NCI-H2081 (cell line): ENCODE measurements at regions not wholly inside any gene's neighbourhood (a gene's known extent, or its start where the extent isn't known, plus 50 kb on each side); places are given as distances from the start of the nearest gene placed in this dataset.

ENCODE experiments used
- DNase-seq, 2 experiments: peaks; one replicate each; lab custom pipeline; 2025; lab: John Stamatoyannopoulos, UW

DNA sequence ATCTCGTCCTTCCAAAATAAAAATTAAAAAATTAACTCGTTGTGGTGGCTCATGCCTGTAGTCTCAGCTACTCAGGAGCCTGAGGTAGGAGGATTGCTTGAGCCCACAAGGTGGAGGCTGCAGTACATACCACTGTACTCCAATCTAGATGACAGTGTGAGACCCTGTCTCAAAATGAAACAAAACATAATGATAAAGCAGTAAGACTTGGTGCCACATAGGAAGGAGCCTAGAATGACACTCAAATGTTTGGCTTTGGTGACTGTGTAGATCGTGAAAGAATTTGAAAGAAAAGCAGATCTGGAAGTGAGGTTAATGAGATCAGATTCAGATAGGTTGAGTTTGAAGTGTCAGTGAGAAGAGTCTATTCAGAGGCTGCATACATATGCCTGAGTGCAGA lies 150.1 kb upstream of the ATP2B1 start:
- no peak for DNase-seq

GRCh38 chr12:89857652-89858274 lies 149.1 kb upstream of the ATP2B1 start:
- no peak for DNase-seq

DNA sequence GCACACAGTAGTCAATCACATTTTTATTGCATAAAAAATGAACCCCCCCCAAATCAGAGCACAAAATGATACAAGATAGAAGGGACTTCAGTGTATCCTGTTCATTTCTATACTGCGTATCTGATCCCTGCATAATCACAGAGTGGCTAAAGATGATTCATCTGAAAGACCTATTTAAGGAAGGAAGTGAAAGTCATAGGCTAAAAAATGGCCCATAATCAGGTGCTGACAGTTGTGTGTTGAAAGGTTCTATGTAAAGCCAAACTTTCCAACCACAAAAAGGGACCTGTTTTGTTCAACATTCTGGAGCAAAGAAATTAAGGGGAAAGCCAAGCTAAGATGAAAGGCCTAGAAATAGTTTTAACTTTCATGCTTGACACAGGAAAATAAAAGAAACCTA lies 147.8 kb upstream of the ATP2B1 start:
- DNase-seq = no peak

DNA sequence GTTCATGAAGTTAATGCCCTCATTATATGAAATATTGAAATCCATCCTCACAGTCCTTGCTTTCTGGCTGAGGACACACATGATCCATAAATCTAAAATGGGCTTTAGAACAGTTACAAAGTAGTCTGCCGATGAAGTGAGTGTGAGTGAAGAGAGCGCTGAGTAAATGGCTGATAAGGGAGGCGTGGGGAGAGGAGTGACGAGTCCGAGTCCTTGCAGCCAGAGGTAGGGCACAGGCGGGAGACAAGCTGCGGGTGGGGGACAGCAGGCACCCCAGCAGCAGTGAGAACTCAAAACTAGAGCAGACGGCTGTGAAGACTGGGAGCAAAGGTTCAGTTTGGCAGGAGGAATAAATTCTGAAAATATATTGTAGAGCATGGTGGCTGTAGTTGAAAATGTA lies 140.1 kb upstream of the ATP2B1 start:
- DNase-seq = no peak

GRCh38 chr12:89846473-89847055 lies 137.9 kb upstream of the ATP2B1 start:
- no peak for DNase-seq

DNA sequence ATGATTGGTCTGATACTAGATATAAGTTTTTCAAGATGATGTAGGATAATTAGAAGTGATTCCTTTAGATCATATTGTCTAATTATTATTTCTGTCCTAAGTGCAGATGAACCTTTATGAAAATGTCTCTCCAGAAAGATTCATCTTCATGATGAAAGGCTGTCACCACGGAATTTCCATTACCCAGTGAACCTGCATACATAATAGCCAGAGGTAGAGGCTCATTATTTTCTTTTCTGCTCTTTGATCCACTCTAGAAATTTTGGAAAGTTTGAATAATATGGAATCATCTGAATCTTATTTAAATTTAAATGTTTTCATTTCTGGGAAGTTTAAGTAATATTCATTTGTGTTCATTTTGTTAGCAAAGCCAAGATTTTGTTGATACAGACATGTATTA lies 137.1 kb upstream of the ATP2B1 start:
- no peak for DNase-seq

- no peak for DNase-seq
Observed at GRCh38 chr12:89845366-89845765, 136.7 kb upstream of the ATP2B1 start.

- no peak for DNase-seq
Observed at GRCh38 chr12:89844539-89844938, 135.9 kb upstream of the ATP2B1 start.

GRCh38 chr12:89840162-89840922 lies 131.7 kb upstream of the ATP2B1 start:
- DNase-seq = no peak

GRCh38 chr12:89839444-89839843 lies 130.8 kb upstream of the ATP2B1 start:
- DNase-seq = no peak

DNA sequence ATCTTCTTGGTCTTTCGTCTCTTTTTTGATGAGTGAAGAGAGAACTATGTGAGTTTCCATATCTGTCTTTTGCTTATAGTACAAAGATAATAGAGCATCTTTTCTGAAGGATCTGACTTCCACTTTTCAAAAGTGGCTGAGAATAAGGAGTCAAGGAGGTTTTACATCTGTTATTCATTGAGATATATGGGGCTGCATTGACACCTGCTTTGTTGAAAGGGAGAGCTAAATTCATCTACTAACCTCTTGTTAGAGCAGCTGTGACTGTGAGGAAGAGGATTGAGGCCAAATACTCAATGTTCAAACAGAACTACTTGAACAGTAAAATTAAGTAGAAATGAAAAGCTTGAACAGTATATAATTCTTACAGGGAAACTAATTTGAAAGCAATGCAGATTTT lies 130.2 kb upstream of the ATP2B1 start:
- no peak for DNase-seq

DNA sequence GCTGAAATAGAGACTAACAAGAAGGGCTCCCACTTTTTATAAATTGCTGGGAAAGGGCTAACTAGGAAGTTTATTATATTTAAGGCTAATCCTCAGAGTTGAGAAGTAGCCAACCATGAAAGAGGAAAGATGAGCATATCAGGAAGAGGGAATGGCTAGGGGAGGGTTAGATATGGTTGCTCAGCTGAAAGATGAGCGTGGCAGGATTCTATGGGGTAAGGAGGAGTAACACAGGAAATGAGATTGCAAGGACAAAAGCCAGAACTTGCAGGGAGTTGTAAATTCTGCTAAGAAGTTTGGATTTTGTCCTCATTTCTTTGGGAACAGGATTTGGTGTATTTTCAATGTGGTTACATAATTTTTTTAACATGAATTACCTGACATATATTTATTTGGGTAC lies 127.4 kb upstream of the ATP2B1 start:
- DNase-seq = no peak

DNA sequence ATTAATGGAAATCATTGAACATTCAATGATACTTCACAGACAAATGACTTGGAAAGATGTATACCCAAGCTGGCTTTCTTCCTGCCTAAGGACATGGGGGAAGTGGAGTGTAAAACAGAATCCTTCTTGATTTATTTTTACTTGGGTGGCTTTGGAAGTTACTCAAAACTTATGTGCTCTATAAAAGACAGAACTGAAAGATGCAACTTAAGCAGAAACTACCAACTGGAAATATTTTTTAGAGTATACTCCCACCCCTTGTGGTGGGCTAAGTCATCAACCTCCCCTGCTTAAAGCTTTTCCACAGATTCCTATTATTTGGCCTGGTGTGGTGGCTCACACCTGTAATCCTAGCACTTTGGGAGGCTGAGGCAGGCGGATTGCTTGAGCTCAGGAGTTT lies 126.0 kb upstream of the ATP2B1 start:
- no peak for DNase-seq

DNA sequence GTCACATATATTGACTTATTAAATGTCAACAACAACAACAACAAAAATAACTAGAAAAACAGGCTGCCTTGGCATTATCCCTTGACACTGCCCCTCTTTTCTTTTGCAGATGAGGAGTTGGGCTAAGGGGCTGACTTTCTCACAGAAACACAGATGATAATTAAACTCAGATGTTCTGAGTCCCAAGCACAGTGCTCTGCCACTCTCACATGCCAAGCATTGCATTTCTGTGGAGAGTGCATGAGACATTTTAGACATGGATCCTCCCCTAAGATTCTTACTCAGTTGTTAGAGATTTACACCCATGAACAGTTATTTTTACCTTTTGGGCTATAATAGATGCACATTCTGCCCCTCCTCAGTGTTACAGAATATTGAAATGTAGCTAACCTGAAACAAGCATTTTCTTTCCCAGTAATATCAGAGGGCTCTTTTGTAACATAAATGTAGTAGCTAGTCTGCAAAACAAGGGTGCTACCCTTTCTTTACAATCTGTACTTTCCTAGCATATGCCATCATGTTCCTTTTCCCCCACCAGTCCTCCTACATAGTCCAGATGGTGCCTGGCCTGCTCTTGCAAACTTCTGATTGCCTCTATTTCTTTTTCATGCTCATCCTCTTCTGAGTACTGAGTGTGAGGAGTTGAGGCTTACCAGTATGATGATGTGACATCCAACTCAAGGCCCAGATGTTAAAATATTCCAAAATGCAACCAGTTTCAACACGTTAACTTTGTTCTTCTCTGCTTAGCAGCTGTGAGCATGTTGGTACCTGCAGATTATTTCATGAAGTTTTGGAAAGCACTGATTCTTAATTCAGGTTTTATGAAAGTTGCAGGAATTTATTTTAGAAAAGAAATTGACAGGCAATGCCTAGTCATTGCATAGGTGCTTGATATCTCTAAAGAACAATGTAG lies 125.0 kb upstream of the ATP2B1 start:
- DNase-seq = no peak

- DNase-seq = no peak
Observed at GRCh38 chr12:89832336-89832735, 123.7 kb upstream of the ATP2B1 start.

DNA sequence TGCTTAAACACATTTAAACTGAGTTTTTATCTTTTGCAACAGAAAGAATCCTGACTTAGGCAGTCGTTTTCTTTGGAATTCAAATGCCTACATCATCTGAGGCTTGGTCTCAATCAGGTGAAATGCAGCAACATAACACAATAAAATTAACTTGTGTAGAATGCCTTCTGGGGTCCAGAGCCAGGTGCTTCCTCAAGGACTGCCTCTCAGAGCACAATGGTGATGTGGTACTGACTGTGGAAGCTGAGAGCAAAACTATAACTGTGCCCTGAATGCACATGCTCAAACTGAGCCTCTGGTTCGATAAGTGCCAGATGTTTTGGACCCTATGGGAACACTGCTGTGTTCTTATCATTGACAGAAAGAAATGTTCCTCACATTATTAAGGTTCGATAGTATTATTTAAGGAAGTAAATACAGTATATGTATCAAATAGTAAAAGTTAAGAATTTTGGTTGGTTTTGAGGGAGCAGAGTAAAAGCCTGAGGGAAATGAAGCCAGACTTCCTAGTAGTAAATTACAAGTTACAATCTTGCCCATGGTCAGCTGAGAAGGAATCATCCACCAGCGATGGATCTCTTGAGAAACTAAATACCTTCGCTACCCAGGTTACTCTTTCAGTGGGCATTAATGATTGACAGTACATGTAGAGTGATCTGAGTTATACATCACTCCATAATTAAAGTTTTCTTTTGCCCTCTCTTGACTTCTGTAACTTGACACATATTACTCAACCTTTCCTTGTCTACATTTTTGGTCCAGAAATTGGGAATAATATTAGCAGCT lies 122.9 kb upstream of the ATP2B1 start:
- no peak for DNase-seq

GRCh38 chr12:89829434-89829975 lies 120.9 kb upstream of the ATP2B1 start:
- no peak for DNase-seq

- no peak for DNase-seq
Observed at GRCh38 chr12:89828575-89828974, 119.9 kb upstream of the ATP2B1 start.

DNA sequence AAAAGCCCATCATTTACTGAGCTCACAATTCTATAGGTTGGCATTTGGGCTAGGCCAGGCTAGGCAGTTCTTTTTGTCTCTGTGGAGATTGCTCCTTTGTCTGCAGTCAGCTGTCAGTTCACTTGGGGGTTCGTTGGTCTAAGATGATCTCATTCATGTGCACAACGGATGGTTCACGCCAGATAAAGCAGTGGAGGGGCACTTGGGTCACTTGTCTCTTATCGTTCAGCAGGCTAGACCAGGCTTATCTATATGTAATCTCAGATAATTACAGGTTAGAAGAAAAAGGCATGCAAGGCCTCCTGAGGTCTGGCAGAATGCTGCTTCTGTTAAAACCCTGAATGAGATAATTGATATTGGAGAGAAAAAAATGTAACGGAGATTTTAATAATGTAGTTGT lies 119.0 kb upstream of the ATP2B1 start:
- DNase-seq = no peak

GRCh38 chr12:89826468-89826867 lies 117.8 kb upstream of the ATP2B1 start:
- DNase-seq = no peak
